ENCODE measurements at regions not wholly inside any gene's neighbourhood (a gene's known extent, or its start where the extent isn't known, plus 50 kb on each side); places are given as distances from the start of the nearest gene placed in this dataset.
A peak's percentile ranks its signal among the peaks of the same experiment; 100 is the strongest.

DNA sequence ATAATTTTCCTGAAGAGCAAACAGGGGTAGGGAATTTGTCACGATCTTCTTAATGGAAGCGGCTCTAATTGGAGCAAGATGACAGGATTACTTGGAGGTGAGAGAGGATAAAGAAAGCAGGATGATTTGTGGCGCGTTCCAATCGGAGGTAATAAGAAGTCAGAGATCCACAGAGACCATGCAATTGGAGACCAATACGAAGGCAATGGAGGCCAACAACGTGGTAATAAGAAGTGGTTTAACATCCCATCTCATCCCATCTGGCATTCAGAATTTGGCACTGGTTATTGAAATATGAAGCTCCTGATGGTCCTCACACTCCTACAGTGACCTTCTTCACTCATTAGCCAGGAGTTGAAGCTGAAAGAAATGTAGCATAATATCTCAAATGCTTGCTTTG, 130.6 kb downstream of the DLEU7 start:
- intact Hi-C loops (cut with DNase I): no loop called here
- ATAC-seq: no peak

DNA sequence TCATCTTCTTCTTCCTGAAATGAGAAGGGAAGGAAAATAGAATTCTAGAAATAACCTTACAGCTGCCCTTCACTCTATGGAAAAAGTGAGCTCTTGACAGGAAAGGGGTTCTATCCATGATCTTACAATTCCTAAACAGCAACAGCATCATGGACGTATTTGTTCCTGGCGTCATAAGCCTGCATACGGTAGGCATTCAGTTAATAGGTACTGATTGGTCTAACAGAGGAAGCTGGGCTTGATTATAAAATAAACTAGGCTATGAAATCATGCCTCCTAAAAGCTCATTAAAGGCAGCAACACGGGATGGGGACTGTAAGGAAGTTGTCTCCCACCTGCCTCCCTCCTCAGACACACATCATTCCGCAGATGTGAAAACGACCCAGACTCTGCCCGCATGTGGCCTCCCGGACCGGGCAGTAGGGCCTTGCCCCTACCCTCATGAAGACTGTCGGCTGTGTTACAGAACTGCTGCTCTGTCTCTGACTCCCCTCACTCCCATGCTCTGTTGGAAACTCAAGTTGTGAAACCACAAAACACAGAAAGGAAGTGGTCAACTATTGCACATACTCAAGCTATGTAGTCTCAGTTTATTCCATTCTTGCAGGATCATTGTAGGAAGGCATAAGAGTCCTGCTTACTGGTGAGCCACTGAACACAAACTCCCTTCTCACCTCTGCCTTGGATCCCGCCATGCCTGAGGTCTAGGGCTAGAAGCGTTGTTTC, 129.8 kb downstream of the DLEU7 start:
- DNase-seq (ENCODE audit: missing footprints) (no peak), ATAC-seq (peak; percentile 70)
- intact Hi-C loops (cut with DNase I): no loop called here

More for the DNA sequence above, 130.6 kb downstream of the DLEU7 start:
- no peak for DNase-seq (ENCODE audit: missing footprints)

DNA sequence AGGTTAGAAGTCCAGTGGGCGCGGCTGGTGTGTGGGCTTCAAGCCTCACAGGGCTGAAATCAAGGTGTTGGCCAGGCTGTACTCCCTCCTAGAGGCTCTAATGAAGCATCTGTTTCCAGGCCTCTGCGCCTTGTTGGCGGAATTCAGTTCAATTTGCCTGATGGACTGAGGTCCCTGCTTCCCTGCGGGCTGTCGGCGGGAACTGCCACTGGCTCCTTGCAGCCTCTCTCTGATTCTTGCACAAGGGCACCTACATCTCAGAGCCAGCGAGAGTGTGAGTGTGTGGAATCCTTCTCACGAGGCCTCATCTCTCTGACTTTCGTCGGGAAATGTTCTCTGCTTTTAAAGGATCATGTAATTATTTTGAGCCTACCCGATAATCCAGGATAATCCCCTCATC, 128.6 kb downstream of the DLEU7 start:
- peak; percentile 68 for DNase-seq (ENCODE audit: missing footprints)
- ATAC-seq: no peak
- intact Hi-C loops (cut with DNase I): no loop called here

DNA sequence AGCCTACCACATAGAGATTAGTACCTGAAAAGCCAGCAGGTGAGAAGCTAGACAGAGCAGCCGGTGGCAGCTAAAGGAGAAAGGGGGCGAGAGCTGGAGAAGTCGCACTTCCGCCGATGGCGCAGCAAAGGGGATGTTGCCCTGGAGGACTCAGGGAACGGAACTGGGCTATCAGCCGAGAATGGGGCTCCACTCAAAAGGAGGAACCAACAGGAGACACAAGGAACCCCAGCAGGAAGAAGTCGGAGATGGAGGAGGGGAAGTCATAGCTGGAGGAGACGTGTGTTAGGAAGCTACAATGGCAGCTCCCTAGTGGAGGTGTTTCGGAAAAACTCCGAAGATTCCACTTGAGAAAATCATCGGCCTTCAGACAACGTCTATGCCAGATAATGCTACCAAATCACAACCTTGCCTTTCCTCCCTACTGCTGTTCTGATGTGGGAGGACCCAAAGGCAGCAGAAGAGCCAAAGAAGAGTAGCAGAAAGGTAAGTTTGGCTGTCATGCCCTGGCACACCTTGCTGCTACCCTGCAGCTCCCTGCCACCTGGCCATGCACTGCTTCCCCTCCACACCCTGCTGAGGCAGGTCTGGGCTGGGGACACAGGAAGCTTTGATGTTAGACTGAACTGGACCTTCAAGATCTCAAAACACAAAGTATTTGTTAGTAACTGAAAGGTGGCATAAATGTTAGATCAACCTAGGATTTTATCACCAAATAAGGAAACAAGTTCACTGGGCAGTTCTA, 127.9 kb downstream of the DLEU7 start:
- intact Hi-C loops (cut with DNase I): no loop called here
- peak; percentile 85 for DNase-seq (ENCODE audit: missing footprints)
- peak; percentile 60 for ATAC-seq

DNA sequence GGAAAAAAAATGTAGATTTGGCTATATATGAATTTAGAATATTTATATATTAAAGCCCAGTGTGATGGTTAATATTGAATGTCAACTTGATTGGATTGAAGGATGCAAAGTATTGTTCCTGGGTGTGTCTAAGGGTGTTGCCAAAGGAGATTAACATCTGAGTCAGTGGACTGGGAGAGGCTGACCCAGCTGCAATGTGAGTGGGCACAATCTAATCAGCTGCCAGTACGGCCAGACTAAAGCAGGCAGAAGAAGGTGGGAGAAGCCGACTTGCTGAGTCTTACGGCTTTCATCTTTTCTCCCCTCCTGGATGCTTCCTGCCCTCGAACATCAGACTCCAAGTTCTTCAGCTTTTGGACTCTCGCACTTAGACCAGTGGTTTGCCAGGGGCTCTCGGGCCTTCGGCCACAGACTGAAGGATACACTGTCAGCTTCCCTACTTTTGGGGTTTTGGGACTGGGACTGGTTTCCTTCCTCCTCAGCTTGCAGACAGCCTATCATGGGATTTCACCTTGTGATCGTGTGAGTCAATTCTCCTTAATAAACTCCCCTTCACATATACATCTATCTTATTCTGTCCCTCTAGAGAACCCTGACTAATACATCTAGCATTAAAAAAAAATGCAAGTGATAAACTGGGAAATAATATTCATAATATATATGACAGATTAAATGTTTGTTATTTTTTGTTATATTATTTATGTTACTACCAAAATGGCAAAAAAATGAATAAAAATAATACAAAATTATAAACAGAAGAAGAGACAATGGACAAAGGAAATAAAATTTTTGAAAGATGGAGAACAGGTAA, 122.4 kb downstream of the DLEU7 start:
- intact Hi-C loops (cut with DNase I): no loop called here
- ATAC-seq (no peak), DNase-seq (ENCODE audit: missing footprints) (no peak)

DNA sequence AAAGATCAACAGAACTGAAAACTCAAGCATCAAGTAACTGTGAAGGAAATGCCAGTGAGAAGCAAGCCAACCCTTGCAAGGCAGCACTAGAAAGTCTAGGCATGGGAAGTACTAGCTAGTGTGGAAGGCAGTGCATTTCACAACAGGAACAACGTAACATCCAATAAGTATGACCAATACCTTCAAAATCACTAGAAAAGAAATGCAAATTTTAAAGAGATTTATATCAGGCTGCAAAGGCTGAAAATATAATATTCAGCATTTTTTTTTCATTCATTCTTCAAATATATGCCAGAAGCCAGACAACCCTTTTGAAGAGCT, 121.9 kb downstream of the DLEU7 start:
- DNase-seq (ENCODE audit: missing footprints) (no peak), ATAC-seq (no peak)
- intact Hi-C loops (cut with DNase I): no loop called here

DNA sequence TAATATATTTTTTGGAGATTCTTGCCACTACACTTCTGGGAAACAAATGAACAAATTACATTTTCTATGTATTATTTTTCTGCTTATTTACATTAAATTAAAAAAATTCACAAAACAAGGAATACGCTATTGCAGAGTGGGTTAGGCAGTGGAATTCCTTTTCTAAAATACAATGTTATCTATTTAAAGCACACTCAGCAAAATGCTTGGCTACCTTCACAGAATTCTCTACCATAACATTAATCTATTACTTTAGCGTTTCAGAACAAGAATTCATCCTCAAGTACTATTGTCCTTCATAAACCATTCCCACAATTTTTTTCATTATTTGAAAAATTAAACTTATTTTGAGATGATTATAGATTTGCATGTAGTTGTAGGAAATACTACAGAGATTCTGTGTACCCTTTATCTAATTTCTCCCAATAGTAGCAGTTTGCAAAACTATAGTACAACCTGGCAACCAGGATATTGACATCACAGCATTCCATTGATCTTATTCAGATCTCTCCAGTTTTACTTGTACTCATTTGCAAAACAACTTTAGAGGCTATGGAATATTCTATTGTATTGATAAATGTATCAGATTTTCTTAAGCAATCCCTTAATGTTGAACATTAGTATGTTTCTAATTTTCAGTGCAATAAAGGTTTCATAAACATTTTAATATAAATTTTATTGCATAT, 120.9 kb downstream of the DLEU7 start:
- no peak for DNase-seq (ENCODE audit: missing footprints)
- no peak for ATAC-seq
- intact Hi-C loops (cut with DNase I): no loop called here

DNA sequence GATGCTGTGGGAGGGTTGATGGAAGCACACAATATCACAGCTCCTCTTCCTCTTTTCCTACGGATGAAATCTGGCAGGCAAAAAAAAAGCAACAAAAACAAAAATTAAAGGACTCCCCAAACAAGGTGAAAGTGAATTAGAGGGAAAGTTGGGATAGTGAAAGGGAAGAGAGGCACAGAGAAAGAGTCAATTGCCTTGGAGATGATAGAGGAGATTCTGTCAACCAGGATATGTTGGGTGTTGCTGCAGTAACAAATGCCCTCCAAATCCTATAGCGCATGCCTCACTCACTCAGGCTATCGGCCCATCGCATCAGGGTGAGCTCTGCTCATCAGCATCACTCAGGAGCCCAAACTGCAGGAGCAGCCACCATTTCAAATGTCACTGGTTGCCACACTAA, 119.1 kb downstream of the DLEU7 start:
- DNase-seq (ENCODE audit: missing footprints) (no peak), ATAC-seq (no peak)
- intact Hi-C loops (cut with DNase I): no loop called here

DNA sequence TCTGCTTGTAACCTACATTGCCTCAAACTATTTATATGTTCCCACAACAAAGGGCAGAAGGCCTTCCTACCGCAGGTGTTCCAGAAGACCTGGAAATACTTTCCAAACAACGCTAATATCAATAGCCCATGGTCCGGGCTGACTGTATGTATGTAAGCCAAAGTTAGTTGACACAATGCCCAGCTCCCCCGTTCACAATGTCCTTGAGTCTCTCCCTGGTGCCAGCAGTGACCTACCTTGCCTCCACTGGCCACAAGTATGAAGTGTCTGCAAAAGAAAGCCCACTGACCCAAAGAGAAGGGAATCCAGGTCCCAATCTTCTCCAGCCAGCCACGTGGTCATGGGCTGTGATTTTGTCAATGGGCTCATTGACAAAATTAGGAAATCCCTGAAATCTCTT, 118.6 kb downstream of the DLEU7 start:
- intact Hi-C loops (cut with DNase I): no loop called here
- ATAC-seq: no peak

DNA sequence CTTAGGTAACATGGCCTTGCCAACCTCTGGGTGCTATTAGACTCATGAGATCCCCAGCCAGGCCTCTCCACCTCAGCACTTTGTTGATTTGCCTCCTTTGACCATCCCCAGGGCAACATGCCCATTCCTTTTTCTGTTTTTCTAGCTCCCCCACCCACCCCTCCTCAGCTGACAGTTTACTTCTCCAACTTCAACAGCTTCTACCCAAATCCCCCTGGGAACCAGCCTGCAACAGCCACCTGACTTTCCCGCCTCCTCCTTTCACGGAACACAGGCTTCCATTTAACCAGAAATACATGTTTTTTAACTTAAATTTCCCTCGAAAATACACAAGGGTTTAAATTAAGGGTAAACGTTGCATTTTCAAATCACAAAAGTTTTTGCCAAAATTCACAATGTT, 117.3 kb downstream of the DLEU7 start:
- DNase-seq (ENCODE audit: missing footprints) (no peak), ATAC-seq (no peak)
- intact Hi-C loops (cut with DNase I): no loop called here

More for the DNA sequence above, 118.6 kb downstream of the DLEU7 start:
- DNase-seq (ENCODE audit: missing footprints): no peak

DNA sequence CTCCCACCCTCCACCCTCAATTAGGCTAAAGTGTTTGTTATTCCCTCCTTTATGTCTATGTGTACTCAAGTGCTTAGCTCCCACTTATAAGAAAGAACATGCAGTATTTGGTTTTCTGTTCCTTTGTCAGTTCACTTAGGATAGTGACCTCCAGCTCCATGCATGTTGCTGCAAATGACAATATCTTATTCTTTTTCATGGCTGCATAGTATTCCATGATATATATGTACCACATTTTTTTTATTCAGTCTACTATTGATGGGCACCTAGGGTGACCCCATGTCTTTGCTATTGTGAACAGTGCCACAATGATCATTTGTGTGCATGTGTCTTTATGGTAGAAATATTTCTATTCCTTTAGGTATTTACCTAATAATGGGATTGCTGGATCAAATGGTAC, 114.3 kb downstream of the DLEU7 start:
- no peak for ATAC-seq
- intact Hi-C loops (cut with DNase I): no loop called here
- DNase-seq (ENCODE audit: missing footprints): no peak

DNA sequence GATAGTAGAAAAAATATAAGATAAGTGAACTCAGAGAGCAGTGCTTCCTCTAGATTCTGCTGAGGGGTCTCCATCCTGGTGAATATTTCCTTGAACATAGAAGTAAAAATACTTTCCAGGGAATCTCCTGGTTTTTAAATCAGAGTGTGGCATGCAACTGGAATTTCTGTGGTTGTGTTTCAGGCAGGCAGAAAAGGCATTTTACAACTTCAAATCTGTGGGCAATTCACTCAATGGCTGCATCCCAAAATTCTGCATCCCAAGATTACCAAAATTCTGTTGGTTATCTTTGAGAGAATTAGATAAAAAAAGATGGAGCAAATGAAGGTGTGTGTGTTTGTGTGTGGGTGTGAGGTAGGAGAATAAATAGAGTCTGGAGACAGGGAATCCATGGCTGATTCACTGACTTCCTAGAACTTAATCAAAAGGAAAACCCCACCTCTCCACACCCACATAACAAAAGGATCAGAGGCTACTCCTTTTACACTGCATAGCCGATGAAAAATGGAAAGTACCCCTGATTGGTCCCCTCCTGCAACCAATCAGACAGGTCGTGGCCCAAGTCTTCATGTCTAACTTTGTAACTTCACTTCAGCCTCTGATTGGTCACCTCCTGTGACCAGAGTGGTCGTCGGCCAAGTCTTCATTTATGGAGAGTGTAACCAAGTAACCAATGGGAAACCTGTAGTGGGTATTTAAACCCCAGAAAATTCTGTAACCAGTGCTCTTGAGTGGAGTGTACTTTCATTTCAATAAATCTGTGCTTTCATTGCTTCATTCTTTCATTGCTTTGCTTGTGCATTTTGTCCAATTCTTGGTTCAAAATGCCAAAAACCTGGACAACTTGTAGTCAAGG, 112.8 kb downstream of the DLEU7 start:
- no peak for DNase-seq (ENCODE audit: missing footprints)
- intact Hi-C loops (cut with DNase I): no loop called here
- no peak for ATAC-seq

DNA sequence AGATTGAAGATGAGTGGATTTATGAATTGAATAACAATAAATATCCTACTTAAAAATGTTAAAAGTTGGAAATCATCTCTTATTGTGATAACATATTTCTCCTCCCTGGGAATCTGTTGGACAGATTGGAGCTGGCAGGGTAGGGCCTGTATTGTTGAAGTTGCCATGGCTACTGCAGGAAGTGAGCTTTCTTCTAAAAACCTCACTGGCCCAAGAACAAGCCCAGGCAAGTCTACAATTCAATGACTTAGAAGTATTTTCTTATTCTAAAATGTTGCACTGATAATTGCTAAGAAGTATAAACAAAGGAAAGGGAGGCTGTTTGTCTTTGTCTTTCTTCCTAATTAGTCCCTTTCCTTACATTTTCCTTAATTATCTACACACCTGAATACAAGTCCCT, 112.1 kb downstream of the DLEU7 start:
- DNase-seq (ENCODE audit: missing footprints) (no peak), ATAC-seq (no peak)
- intact Hi-C loops (cut with DNase I): no loop called here

DNA sequence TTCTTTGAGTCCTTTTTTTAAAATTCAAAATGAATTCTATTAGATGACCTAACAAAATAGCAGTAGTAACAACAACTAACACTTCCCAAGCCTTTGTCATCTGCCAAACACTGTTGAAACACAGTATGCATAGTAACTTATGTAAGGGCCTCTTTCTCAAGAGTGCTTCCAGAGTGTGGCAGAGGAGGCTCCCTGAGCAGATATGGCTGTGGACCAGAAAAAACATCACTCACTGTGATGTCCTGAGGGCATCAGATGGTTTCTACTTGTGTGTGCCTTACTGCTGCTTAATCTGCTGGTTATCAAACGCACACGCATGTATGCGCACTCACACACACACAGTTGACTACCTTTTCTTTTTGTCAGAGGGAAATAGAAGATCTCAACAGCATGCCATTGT, 110.8 kb downstream of the DLEU7 start:
- no peak for ATAC-seq

DNA sequence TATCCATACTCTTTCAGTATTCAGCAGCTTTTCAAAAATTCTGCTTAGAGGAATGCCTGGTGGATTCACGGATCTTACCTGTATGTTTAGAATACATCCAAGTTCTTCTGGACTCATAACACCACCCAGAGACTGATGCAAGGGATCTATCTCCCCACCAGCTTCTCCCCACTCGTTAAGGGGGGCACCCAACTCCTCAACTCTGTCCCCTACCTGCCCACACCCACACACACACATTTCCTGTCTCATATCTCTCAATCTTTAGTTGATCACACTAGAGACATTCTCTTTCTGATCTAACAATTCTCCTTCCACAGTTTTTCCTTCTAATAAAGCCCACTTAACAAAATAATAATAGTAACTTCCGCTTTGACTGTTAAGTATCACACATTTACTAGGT, 110.1 kb downstream of the DLEU7 start:
- ATAC-seq (no peak), DNase-seq (ENCODE audit: missing footprints) (no peak)
- intact Hi-C loops (cut with DNase I): no loop called here

More for the DNA sequence above, 110.8 kb downstream of the DLEU7 start:
- intact Hi-C loops (cut with DNase I): no loop called here
- no peak for DNase-seq (ENCODE audit: missing footprints)

DNA sequence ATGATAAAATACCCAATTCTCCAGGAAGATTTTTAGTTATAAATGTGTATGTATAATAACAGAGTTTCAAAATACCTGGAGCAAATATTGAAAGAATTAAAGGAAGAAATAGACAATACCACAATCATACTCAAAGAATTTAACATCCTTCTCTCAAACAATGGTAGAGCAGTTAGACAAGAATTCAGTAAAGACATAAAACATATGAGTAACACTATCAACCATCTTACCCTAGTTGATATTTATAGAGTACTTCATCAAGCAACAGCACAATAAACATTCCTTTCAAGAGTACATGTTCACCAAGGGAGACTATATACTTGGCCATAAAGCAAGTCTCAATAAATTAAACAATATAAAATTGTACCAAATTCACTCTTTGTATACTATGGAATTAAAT, 108.4 kb downstream of the DLEU7 start:
- ATAC-seq: no peak
- DNase-seq (ENCODE audit: missing footprints): no peak
- intact Hi-C loops (cut with DNase I): no loop called here

DNA sequence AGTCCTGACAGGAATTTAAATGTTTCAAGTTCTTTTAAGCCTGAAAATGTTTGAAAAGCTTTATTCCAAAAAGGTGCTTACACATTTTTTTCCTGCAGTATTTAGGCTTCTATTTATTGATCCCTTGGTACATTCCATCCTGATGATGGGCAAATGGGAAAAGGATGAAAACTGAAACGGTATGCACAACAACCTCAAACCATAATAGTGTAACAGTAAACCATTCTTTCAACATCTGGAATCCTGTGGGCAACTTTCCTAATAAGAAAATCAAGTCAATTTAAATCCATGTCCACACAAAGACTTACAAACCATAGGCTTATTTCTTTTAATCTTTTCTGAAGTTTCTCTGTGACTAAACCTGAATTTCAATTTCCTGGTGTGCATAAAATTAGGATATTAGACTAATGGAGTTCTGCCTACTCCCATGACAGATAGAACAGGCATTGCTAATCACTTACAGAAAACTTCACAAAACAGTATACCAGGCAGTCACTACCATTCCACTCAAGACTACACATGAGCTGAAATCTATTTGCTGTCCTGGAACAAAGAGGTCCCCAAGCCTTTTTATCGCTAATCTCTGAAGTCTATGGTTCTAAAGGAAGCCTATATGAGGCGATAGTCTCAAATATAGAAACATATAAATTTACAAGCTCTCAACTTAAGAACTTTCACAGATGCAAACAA, 103.3 kb downstream of the DLEU7 start:
- no peak for DNase-seq (ENCODE audit: missing footprints)
- intact Hi-C loops (cut with DNase I): no loop called here
- no peak for ATAC-seq

DNA sequence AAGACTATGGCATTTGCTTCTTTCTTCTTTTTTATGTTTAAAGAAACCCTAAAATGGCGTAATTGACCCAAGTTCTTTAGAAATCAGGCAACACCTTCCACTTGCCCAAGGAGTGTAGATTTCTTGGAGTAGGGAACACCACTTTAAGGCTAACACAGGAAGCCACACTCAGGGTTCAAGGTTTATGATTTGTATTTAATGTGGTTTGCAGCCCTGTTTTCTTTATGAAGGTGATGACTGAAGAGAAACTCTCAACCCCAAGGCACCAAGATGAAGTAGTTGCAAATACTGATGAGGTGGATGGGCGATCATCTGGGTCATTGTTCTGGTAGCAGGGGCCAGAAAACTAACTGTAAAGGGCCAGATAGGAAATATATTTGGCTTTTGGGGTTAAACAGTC, 101.1 kb downstream of the DLEU7 start:
- ATAC-seq (no peak), DNase-seq (ENCODE audit: missing footprints) (no peak)
- intact Hi-C loops (cut with DNase I): no loop called here

Data from Right ventricle myocardium inferior (tissue), 1 donor.